Neural cell (in vitro differentiated cells): ENCODE measurements at regions not wholly inside any gene's neighbourhood (a gene's known extent, or its start where the extent isn't known, plus 50 kb on each side); places are given as distances from the start of the nearest gene placed in this dataset.

Source experiments
- CTCF ChIP-seq: fragments of 450-650 bp; IDR thresholded peaks from 2 replicates; pipeline ENCODE4 v1.5.1; 2014; ENCODE audit warnings: antibody characterized with exemption, mild to moderate bottlenecking, moderate library complexity; ENCODE audit not compliant: poor library complexity, severe bottlenecking
- EP300 ChIP-seq: fragments of 450-650 bp; conservative IDR thresholded peaks from 2 replicates; pipeline ENCODE4 v1.6.1; 2014; ENCODE audit warnings: antibody characterized with exemption, mild to moderate bottlenecking, moderate library complexity; ENCODE audit not compliant: poor library complexity, severe bottlenecking
- EZH2 ChIP-seq: fragments of 200-600, 300-800 bp; shearing (Covaris generic), sonication (generic); IDR thresholded peaks from 2 replicates; pipeline ENCODE4 v1.6.1; 2014; ENCODE audit warnings: antibody characterized with exemption, low read length, borderline replicate concordance, mild to moderate bottlenecking; ENCODE audit not compliant: insufficient read depth, poor library complexity, severe bottlenecking
- POLR2AphosphoS5 ChIP-seq: IDR thresholded peaks from 2 replicates; pipeline ENCODE4 v1.6.1; 2012
- RAD21 ChIP-seq: fragments of 450-650 bp; conservative IDR thresholded peaks from 2 replicates; pipeline ENCODE4 v1.6.1; 2014; ENCODE audit warnings: antibody characterized with exemption, mild to moderate bottlenecking, moderate library complexity
- SMC3 ChIP-seq: fragments of 450-650 bp; conservative IDR thresholded peaks from 2 replicates; pipeline ENCODE4 v1.6.1; 2014; ENCODE audit warnings: antibody characterized with exemption, mild to moderate bottlenecking, moderate library complexity; ENCODE audit not compliant: poor library complexity

- no peak for TF ChIP-seq CTCF
- TF ChIP-seq EZH2, result no peak
- no peak for TF ChIP-seq POLR2AphosphoS5
- no peak for TF ChIP-seq SMC3
- TF ChIP-seq RAD21, result no peak
- no peak for TF ChIP-seq EP300
Observed at GRCh38 chr5:105565531-105565930, 2002.9 kb upstream of the NUDT12 start.
